GM23338 (cell line): ENCODE measurements at regions not wholly inside any gene's neighbourhood (a gene's known extent, or its start where the extent isn't known, plus 50 kb on each side); places are given as distances from the start of the nearest gene placed in this dataset.

ENCODE experiments used
- CREB1 ChIP-seq: fragments of 250-450 bp; sonication (Bioruptor Pico); IDR thresholded peaks from 2 replicates; pipeline ENCODE4 v1.5.0; 2020; ENCODE audit warnings: low read depth, mild to moderate bottlenecking, moderate library complexity
- EZH2 ChIP-seq: fragments of 200-600 bp; sonication (generic); IDR thresholded peaks from one replicate; pipeline ENCODE4 v1.8.0; 2017; ENCODE audit warnings: antibody characterized with exemption, mild to moderate bottlenecking, low read depth; ENCODE audit not compliant: unreplicated experiment
- EZH2phosphoT487 ChIP-seq: fragments of 200-600 bp; sonication (generic); IDR thresholded peaks from one replicate; pipeline ENCODE4 v1.8.1; 2018; ENCODE audit warnings: antibody characterized with exemption; ENCODE audit not compliant: unreplicated experiment
- NANOG ChIP-seq: IDR thresholded peaks from 2 replicates; pipeline ENCODE4 v1.6.1; 2016; ENCODE audit warnings: antibody characterized with exemption, borderline replicate concordance
- POLR2AphosphoS5 ChIP-seq: IDR thresholded peaks from 2 replicates; pipeline ENCODE4 v1.6.1; 2016; ENCODE audit warnings: antibody characterized with exemption, low read depth
- STAT1 ChIP-seq: IDR thresholded peaks from one replicate; pipeline ENCODE4 v1.6.1; 2016; ENCODE audit warnings: antibody characterized with exemption; ENCODE audit not compliant: unreplicated experiment
- ZNF114 ChIP-seq: fragments of 250-450 bp; sonication (Bioruptor Pico); IDR thresholded peaks from 2 replicates; pipeline ENCODE4 v1.5.0; 2020; ENCODE audit warnings: mild to moderate bottlenecking, moderate library complexity
- TF ChIP-seq, protein P1 (sequence below), 2 experiments: fragments of 200-600 bp in 1 of 2; sonication (generic) in 1 of 2; conservative IDR thresholded peaks; 2 replicates each; pipeline versions ENCODE4 v1.5.1 to v1.6.1; 2016 to 2017; ENCODE audit warnings: antibody characterized with exemption in 2 of 2, low read depth in 2 of 2, mild to moderate bottlenecking in 2 of 2, moderate library complexity in 1 of 2
- TF ChIP-seq, protein P2 (sequence below): fragments of 250-450 bp; sonication (Bioruptor Pico); IDR thresholded peaks from 2 replicates; pipeline ENCODE4 v1.5.0; 2020; ENCODE audit warnings: mild to moderate bottlenecking, moderate library complexity
- TF ChIP-seq, protein P3 (sequence below): IDR thresholded peaks from one replicate; pipeline ENCODE4 v1.6.1; 2018; ENCODE audit warnings: antibody characterized with exemption; ENCODE audit not compliant: unreplicated experiment
- TF ChIP-seq, protein P4 (sequence below): IDR thresholded peaks from 2 replicates; pipeline ENCODE4 v1.6.1; 2016; ENCODE audit warnings: antibody characterized with exemption

DNA sequence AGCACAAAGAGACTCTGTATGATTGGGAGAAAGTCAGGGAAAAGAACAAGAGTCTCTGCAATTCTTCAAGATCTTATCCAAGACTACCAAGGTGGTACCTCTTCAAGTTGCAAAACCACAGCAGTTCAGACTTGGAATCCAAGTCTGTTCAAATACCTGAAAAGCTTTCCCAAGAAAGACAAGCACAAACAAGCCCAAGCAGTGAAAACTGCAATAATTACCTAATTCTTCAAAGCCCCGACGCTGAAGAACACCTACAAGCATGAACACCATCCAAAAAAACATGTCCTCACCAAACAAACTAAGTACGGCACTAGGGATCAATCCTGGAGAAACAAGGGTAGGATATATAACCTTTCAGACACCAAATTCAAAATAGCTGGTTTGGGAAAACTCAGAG lies 299.3 kb upstream of the ALCAM start:
- TF ChIP-seq, protein P1, sequence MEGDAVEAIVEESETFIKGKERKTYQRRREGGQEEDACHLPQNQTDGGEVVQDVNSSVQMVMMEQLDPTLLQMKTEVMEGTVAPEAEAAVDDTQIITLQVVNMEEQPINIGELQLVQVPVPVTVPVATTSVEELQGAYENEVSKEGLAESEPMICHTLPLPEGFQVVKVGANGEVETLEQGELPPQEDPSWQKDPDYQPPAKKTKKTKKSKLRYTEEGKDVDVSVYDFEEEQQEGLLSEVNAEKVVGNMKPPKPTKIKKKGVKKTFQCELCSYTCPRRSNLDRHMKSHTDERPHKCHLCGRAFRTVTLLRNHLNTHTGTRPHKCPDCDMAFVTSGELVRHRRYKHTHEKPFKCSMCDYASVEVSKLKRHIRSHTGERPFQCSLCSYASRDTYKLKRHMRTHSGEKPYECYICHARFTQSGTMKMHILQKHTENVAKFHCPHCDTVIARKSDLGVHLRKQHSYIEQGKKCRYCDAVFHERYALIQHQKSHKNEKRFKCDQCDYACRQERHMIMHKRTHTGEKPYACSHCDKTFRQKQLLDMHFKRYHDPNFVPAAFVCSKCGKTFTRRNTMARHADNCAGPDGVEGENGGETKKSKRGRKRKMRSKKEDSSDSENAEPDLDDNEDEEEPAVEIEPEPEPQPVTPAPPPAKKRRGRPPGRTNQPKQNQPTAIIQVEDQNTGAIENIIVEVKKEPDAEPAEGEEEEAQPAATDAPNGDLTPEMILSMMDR (conservative IDR thresholded peaks at IDR 0.05; ENCODE audit: low read depth in 2 of 2) = no peak
- TF ChIP-seq, protein P2, sequence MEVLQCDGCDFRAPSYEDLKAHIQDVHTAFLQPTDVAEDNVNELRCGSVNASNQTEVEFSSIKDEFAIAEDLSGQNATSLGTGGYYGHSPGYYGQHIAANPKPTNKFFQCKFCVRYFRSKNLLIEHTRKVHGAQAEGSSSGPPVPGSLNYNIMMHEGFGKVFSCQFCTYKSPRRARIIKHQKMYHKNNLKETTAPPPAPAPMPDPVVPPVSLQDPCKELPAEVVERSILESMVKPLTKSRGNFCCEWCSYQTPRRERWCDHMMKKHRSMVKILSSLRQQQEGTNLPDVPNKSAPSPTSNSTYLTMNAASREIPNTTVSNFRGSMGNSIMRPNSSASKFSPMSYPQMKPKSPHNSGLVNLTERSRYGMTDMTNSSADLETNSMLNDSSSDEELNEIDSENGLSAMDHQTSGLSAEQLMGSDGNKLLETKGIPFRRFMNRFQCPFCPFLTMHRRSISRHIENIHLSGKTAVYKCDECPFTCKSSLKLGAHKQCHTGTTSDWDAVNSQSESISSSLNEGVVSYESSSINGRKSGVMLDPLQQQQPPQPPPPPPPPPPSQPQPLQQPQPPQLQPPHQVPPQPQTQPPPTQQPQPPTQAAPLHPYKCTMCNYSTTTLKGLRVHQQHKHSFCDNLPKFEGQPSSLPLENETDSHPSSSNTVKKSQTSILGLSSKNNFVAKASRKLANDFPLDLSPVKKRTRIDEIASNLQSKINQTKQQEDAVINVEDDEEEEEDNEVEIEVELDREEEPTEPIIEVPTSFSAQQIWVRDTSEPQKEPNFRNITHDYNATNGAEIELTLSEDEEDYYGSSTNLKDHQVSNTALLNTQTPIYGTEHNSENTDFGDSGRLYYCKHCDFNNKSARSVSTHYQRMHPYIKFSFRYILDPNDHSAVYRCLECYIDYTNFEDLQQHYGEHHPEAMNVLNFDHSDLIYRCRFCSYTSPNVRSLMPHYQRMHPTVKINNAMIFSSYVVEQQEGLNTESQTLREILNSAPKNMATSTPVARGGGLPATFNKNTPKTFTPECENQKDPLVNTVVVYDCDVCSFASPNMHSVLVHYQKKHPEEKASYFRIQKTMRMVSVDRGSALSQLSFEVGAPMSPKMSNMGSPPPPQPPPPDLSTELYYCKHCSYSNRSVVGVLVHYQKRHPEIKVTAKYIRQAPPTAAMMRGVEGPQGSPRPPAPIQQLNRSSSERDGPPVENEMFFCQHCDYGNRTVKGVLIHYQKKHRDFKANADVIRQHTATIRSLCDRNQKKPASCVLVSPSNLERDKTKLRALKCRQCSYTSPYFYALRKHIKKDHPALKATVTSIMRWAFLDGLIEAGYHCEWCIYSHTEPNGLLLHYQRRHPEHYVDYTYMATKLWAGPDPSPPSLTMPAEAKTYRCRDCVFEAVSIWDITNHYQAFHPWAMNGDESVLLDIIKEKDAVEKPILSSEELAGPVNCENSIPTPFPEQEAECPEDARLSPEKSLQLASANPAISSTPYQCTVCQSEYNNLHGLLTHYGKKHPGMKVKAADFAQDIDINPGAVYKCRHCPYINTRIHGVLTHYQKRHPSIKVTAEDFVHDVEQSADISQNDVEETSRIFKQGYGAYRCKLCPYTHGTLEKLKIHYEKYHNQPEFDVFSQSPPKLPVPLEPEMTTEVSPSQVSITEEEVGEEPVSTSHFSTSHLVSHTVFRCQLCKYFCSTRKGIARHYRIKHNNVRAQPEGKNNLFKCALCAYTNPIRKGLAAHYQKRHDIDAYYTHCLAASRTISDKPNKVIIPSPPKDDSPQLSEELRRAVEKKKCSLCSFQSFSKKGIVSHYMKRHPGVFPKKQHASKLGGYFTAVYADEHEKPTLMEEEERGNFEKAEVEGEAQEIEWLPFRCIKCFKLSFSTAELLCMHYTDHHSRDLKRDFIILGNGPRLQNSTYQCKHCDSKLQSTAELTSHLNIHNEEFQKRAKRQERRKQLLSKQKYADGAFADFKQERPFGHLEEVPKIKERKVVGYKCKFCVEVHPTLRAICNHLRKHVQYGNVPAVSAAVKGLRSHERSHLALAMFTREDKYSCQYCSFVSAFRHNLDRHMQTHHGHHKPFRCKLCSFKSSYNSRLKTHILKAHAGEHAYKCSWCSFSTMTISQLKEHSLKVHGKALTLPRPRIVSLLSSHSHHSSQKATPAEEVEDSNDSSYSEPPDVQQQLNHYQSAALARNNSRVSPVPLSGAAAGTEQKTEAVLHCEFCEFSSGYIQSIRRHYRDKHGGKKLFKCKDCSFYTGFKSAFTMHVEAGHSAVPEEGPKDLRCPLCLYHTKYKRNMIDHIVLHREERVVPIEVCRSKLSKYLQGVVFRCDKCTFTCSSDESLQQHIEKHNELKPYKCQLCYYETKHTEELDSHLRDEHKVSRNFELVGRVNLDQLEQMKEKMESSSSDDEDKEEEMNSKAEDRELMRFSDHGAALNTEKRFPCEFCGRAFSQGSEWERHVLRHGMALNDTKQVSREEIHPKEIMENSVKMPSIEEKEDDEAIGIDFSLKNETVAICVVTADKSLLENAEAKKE (CRISPR knock-in tag) = no peak
- TF ChIP-seq EZH2 (no peak), EZH2phosphoT487 (no peak), POLR2AphosphoS5 (no peak), NANOG (no peak), CREB1 (CRISPR knock-in tag) (no peak), ZNF114 (no peak), STAT1 (no peak)
- TF ChIP-seq, protein P3, sequence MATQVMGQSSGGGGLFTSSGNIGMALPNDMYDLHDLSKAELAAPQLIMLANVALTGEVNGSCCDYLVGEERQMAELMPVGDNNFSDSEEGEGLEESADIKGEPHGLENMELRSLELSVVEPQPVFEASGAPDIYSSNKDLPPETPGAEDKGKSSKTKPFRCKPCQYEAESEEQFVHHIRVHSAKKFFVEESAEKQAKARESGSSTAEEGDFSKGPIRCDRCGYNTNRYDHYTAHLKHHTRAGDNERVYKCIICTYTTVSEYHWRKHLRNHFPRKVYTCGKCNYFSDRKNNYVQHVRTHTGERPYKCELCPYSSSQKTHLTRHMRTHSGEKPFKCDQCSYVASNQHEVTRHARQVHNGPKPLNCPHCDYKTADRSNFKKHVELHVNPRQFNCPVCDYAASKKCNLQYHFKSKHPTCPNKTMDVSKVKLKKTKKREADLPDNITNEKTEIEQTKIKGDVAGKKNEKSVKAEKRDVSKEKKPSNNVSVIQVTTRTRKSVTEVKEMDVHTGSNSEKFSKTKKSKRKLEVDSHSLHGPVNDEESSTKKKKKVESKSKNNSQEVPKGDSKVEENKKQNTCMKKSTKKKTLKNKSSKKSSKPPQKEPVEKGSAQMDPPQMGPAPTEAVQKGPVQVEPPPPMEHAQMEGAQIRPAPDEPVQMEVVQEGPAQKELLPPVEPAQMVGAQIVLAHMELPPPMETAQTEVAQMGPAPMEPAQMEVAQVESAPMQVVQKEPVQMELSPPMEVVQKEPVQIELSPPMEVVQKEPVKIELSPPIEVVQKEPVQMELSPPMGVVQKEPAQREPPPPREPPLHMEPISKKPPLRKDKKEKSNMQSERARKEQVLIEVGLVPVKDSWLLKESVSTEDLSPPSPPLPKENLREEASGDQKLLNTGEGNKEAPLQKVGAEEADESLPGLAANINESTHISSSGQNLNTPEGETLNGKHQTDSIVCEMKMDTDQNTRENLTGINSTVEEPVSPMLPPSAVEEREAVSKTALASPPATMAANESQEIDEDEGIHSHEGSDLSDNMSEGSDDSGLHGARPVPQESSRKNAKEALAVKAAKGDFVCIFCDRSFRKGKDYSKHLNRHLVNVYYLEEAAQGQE = no peak
- TF ChIP-seq, protein P4, sequence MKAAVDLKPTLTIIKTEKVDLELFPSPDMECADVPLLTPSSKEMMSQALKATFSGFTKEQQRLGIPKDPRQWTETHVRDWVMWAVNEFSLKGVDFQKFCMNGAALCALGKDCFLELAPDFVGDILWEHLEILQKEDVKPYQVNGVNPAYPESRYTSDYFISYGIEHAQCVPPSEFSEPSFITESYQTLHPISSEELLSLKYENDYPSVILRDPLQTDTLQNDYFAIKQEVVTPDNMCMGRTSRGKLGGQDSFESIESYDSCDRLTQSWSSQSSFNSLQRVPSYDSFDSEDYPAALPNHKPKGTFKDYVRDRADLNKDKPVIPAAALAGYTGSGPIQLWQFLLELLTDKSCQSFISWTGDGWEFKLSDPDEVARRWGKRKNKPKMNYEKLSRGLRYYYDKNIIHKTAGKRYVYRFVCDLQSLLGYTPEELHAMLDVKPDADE = no peak
